ENCODE measurements at regions not wholly inside any gene's neighbourhood (a gene's known extent, or its start where the extent isn't known, plus 50 kb on each side); places are given as distances from the start of the nearest gene placed in this dataset.

DNA sequence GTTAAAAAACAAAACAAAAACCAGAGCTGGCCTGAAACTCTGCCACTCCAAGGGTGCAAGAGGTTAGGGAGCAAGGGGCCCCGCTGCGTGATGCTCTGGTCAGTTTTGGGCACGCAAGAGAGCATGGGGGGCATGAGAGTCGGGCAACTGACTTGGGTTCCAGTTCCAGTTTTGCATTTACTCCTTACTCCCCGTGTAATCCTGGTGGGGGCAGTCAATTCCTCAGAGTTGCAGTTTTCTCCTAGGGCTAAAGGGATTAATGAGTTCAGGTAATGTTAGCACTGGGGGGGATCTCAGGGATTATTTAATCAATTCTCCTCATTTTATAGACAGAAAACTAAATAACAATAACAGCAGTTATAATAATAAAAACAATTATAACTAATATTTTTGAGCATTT lies 72.9 kb upstream of the PMFBP1 start:
- intact Hi-C loops (cut with DNase I), result no loop called here
- TF ChIP-seq, protein P1, sequence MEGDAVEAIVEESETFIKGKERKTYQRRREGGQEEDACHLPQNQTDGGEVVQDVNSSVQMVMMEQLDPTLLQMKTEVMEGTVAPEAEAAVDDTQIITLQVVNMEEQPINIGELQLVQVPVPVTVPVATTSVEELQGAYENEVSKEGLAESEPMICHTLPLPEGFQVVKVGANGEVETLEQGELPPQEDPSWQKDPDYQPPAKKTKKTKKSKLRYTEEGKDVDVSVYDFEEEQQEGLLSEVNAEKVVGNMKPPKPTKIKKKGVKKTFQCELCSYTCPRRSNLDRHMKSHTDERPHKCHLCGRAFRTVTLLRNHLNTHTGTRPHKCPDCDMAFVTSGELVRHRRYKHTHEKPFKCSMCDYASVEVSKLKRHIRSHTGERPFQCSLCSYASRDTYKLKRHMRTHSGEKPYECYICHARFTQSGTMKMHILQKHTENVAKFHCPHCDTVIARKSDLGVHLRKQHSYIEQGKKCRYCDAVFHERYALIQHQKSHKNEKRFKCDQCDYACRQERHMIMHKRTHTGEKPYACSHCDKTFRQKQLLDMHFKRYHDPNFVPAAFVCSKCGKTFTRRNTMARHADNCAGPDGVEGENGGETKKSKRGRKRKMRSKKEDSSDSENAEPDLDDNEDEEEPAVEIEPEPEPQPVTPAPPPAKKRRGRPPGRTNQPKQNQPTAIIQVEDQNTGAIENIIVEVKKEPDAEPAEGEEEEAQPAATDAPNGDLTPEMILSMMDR (IDR thresholded peaks at IDR 0.05), result no peak
- H3K4me3 ChIP-seq, result no peak overlapping the region
- H3K36me3 ChIP-seq, result no peaks in the 10 kb centered on the region
- DNase-seq (no peak), ATAC-seq (no peak)
- no peaks in the 10 kb centered on the region for H3K9me3 ChIP-seq
- no peak overlapping the region for H3K27ac ChIP-seq
- no peaks in the 10 kb centered on the region for H3K4me1 ChIP-seq
- no peaks in the 10 kb centered on the region for H3K27me3 ChIP-seq

DNA sequence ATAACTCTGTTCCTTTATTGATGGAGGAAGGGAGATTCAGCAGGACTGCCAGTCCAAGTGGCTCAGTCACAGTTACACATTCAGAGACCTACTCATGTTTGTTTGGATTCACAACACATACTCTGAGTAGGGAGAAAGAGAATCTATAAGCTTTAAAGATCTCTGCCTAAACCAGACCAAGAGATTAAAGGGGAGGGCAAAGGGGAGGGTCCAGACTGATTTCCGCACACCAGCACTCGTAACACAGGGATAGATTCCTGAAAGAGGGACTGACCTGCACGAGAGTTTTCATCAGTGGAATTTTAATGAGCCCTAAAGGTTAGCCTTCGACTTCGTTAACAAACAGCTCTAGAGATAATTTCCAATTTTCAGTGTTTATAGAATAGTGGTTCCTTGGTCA lies 71.7 kb upstream of the PMFBP1 start:
- Histone ChIP-seq H3K36me3 (no peaks in the 10 kb centered on the region), H3K27ac (no peak overlapping the region), H3K27me3 (no peaks in the 10 kb centered on the region), H3K4me3 (no peak overlapping the region), H3K4me1 (no peaks in the 10 kb centered on the region), H3K9me3 (no peaks in the 10 kb centered on the region)
- TF ChIP-seq, protein P1 (IDR thresholded peaks at IDR 0.05), result no peak
- ATAC-seq (no peak), DNase-seq (no peak)
- intact Hi-C loops (cut with DNase I), result no loop called here

GRCh38 chr16:72242757-72243156 lies 70.8 kb upstream of the PMFBP1 start:
- ATAC-seq (no peak), DNase-seq (no peak)
- Histone ChIP-seq H3K4me3 (no peak overlapping the region), H3K36me3 (no peaks in the 10 kb centered on the region), H3K9me3 (no peaks in the 10 kb centered on the region), H3K27me3 (no peaks in the 10 kb centered on the region), H3K27ac (no peak overlapping the region), H3K4me1 (no peaks in the 10 kb centered on the region)
- TF ChIP-seq, protein P1 (IDR thresholded peaks at IDR 0.05), result no peak
- intact Hi-C loops (cut with DNase I), result no loop called here

GRCh38 chr16:72241930-72242329 lies 70.0 kb upstream of the PMFBP1 start:
- ATAC-seq, result peak; percentile 93
- intact Hi-C loops (cut with DNase I), result no loop called here
- Histone ChIP-seq H3K4me1 (no peaks in the 10 kb centered on the region), H3K4me3 (no peak overlapping the region), H3K27ac (no peak overlapping the region), H3K36me3 (no peaks in the 10 kb centered on the region), H3K9me3 (no peaks in the 10 kb centered on the region), H3K27me3 (no peaks in the 10 kb centered on the region)
- TF ChIP-seq, protein P1 (IDR thresholded peaks at IDR 0.05), result peak; percentile 67
- no peak for DNase-seq

- ATAC-seq (no peak), DNase-seq (no peak)
- TF ChIP-seq, protein P1 (IDR thresholded peaks at IDR 0.05), result no peak
- H3K4me1 ChIP-seq, result no peaks in the 10 kb centered on the region
- no peak overlapping the region for H3K27ac ChIP-seq
- no peaks in the 10 kb centered on the region for H3K9me3 ChIP-seq
- no peaks in the 10 kb centered on the region for H3K36me3 ChIP-seq
- intact Hi-C loops (cut with DNase I), result no loop called here
- no peak overlapping the region for H3K4me3 ChIP-seq
- H3K27me3 ChIP-seq, result no peaks in the 10 kb centered on the region
These were observed 69.1 kb upstream of the PMFBP1 start for GRCh38 chr16:72241008-72241407.

- Histone ChIP-seq H3K4me3 (no peak overlapping the region), H3K9me3 (no peaks in the 10 kb centered on the region), H3K27me3 (no peaks in the 10 kb centered on the region), H3K4me1 (no peaks in the 10 kb centered on the region), H3K27ac (no peak overlapping the region), H3K36me3 (no peaks in the 10 kb centered on the region)
- DNase-seq (no peak), ATAC-seq (no peak)
- TF ChIP-seq, protein P1 (IDR thresholded peaks at IDR 0.05), result no peak
- intact Hi-C loops (cut with DNase I), result no loop called here
These were observed 68.5 kb upstream of the PMFBP1 start for GRCh38 chr16:72240466-72240865.
